Body of pancreas (tissue), 4 donors: ENCODE measurements at regions not wholly inside any gene's neighbourhood (a gene's known extent, or its start where the extent isn't known, plus 50 kb on each side); places are given as distances from the start of the nearest gene placed in this dataset.
"Not testable (repeated sequence)": the region's sequence is repeated elsewhere in the genome, so short reads cannot be mapped to it uniquely, and the experiment has no call there.

ENCODE experiments used
- CTCF ChIP-seq, 7 experiments: fragments of 450-650 bp in 4 of 7; fragments of 200-600 bp in 3 of 7; sonication (generic) in 3 of 7; IDR thresholded peaks; one replicate each; pipeline ENCODE4 v1.5.1; 2016 to 2019; ENCODE audit warnings: antibody characterized with exemption in 7 of 7
- POLR2A ChIP-seq, 3 donors: fragments of 450-650 bp; IDR thresholded peaks; one replicate each; pipeline ENCODE4 v1.6.1; 2016; ENCODE audit warnings: antibody characterized with exemption in 3 of 3, mild to moderate bottlenecking in 2 of 3

DNA sequence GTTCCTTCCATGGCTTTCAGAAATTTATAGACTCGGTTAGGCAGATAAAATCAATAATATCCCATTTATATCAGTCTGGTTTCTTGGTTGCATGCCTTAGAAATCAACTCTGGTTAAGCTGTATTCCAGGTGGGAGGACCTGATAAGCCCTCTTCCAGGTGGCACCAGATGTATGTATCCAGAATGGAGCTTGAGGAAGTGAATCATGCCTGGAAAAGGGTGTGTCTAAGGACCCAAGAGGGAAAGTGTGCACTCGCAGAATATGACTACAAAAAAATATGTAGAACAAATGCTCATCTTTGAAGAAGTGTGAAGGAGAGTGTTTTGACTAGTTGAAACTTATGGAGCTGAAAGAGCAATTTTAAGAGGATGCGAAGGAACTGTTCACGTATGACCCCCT lies 184.5 kb upstream of the IRF2BP2 start:
- not testable (repeated sequence) for TF ChIP-seq CTCF, POLR2A (IDR thresholded peaks at IDR 0.05)
